Thyroid gland (tissue), 4 donors: ENCODE measurements at regions not wholly inside any gene's neighbourhood (a gene's known extent, or its start where the extent isn't known, plus 50 kb on each side); places are given as distances from the start of the nearest gene placed in this dataset.

ENCODE experiments used
- CTCF ChIP-seq, 6 experiments: fragments of 200-600 bp in 3 of 6; fragments of 450-650 bp in 3 of 6; sonication (generic) in 3 of 6; IDR thresholded peaks; one replicate each; pipeline ENCODE4 v1.5.1; 2016 to 2019; ENCODE audit warnings: antibody characterized with exemption in 6 of 6, mild to moderate bottlenecking in 2 of 6, inconsistent platforms in 1 of 6, moderate library complexity in 1 of 6
- POLR2A ChIP-seq, 2 donors: fragments of 450-650 bp; IDR thresholded peaks; one replicate each; pipeline ENCODE4 v1.6.1; 2017; ENCODE audit warnings: antibody characterized with exemption in 2 of 2, mild to moderate bottlenecking in 2 of 2, moderate library complexity in 1 of 2

- no peak for TF ChIP-seq POLR2A (IDR thresholded peaks at IDR 0.05)
- no peak for TF ChIP-seq CTCF (IDR thresholded peaks at IDR 0.05)
These were observed 325.5 kb downstream of the LMX1A start for GRCh38 chr1:165031001-165031400.
